Peyer's patch (tissue), 4 donors: ENCODE measurements at regions not wholly inside any gene's neighbourhood (a gene's known extent, or its start where the extent isn't known, plus 50 kb on each side); places are given as distances from the start of the nearest gene placed in this dataset.

ENCODE experiments used
- POLR2A ChIP-seq, 2 donors: fragments of 450-650 bp; IDR thresholded peaks; one replicate each; pipeline ENCODE4 v1.5.1; 2017; ENCODE audit warnings: antibody characterized with exemption in 2 of 2, mild to moderate bottlenecking in 2 of 2, moderate library complexity in 2 of 2
- TF ChIP-seq, protein P1 (sequence below), 6 experiments: fragments of 450-650 bp in 4 of 6; fragments of 200-600 bp in 2 of 6; sonication (generic) in 1 of 6; IDR thresholded peaks; one replicate each; pipeline ENCODE4 v1.5.1; 2017 to 2019; ENCODE audit warnings: antibody characterized with exemption in 6 of 6, mild to moderate bottlenecking in 3 of 6, moderate library complexity in 1 of 6

DNA sequence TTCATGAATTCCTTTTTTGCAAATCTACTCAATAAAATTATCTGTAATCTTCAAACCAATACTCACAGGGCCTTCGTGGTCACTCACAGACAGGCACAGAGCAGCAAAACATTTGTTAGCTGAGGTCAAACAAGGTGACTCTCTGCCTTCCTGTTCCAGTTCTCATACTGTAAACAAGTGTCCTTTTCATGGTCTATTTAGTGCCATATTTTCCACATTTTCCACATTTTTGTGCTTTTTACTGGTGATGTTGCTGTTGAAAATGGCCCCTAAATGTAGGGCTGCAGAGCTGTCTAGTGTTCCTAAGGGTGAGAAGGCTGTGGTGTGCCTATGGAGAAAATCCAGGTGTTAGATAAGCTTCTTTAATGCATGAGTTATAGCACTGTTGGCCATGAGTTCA is 133.1 kb upstream of the COL21A1 start:
- TF ChIP-seq, protein P1, sequence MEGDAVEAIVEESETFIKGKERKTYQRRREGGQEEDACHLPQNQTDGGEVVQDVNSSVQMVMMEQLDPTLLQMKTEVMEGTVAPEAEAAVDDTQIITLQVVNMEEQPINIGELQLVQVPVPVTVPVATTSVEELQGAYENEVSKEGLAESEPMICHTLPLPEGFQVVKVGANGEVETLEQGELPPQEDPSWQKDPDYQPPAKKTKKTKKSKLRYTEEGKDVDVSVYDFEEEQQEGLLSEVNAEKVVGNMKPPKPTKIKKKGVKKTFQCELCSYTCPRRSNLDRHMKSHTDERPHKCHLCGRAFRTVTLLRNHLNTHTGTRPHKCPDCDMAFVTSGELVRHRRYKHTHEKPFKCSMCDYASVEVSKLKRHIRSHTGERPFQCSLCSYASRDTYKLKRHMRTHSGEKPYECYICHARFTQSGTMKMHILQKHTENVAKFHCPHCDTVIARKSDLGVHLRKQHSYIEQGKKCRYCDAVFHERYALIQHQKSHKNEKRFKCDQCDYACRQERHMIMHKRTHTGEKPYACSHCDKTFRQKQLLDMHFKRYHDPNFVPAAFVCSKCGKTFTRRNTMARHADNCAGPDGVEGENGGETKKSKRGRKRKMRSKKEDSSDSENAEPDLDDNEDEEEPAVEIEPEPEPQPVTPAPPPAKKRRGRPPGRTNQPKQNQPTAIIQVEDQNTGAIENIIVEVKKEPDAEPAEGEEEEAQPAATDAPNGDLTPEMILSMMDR (IDR thresholded peaks at IDR 0.05): no peak
- TF ChIP-seq POLR2A (IDR thresholded peaks at IDR 0.05): no peak
